ENCODE measurements at regions not wholly inside any gene's neighbourhood (a gene's known extent, or its start where the extent isn't known, plus 50 kb on each side); places are given as distances from the start of the nearest gene placed in this dataset.
"Not testable (repeated sequence)": the region's sequence is repeated elsewhere in the genome, so short reads cannot be mapped to it uniquely, and the experiment has no call there.

DNA sequence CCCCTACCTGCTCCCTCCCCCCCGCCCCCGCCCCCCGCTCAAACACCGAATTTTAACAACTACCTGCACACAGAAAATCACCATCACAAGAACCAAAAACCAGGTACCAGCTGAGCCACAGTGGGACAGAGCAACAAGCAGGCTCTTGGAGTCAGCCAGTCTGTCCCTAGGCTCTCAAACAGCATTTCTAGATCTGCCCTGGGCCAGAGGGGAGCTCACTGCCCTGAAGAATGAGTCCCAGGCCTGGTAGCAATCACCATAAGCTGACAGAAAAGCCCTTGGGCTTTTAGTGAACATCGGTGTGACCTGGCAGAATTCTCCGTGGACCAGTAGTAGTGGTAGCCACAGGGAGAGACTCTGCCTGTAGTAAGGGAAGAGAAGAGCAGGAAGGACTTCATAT lies 58.3 kb downstream of the C11orf87 start:
- DNase-seq (ENCODE audit: low read depth), result no peak

DNA sequence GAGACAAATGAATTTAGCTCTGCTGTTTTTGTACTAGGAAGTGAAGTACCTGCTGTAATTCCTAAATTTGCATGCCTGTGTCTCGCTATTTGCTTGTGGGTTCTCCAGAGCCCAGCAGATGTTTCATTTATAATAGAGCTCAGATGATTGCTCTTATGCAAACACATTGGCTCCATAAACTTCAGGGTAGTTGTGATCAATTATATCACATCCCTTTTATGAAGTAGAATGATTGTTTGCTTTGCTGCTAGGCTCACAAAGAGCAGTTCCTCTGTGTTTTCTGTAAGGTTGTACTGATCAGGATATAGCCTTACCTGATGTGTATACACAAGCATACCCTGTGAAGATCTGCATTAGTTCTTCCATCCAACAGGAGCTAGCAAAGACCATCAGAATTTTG lies 64.1 kb downstream of the C11orf87 start:
- no peak for DNase-seq (ENCODE audit: low read depth)

DNA sequence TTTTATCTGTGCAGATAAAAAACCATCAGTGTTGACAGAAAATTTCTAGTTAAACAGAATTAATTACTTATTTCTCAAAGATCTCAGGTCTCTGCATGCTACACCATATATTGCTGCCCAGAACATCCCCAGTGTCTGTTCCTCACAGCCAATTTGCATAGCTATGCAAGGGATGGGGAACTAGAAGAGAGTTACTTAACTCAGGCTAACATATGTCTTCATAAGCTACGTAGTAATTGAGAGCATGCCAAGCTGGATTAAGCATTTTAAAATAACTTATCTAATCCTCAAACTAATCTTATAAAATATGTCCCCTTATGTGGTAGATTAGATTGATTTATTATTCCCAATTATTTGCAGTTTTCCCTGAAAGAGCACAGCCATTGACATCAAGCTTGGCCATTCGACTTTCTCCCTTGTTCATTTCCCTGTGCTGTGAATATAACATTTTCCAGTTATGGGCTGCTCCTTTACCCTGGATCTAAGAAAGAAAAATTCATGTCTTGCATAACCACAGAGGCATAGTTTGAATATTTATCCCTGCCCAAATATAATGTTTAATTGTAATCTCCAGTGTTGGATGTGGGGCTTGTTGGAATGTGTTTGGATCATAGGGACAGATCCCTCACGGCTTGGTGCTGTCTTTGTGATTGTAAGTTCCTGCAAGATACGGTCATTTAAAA lies 69.1 kb downstream of the C11orf87 start:
- no peak for DNase-seq (ENCODE audit: low read depth)

DNA sequence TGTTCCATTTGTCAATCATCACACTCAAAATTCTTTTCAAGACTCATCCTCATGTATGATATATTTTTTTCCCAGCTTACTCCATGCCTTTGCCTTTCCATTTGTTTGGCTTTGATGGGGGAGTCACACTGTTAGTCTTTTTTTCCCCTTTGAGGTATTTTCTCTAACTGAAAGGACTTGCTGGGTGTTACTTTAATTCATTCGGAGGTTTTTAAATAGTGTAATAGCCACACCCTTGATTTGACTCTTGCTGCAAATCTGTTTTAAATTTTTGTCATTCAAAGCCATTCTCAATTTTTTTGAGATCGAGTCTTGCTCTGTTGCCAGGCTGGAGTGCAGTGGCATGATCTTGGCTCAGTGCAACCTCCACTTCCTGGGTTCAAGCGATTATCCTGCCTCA lies 84.1 kb downstream of the C11orf87 start:
- DNase-seq (ENCODE audit: low read depth), result no peak

DNA sequence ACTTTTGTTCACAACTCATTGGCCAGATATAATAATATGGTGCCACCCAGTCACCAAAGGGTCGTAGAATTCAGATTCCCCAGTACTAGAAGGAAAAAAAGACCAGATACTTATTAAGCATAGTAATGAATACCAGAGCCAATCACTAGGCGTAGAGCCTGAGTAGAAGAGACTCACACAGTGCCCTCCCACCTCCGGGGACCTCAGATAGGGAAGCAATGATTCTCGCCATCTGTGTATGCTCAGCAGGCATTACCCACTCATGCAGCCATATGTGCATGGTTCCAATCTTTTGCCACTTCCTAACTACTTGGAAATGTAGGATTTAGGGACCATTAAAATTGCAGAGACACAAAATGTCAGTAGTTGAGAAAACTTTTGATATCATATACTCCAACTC lies 85.3 kb downstream of the C11orf87 start:
- no peak for DNase-seq (ENCODE audit: low read depth)

DNA sequence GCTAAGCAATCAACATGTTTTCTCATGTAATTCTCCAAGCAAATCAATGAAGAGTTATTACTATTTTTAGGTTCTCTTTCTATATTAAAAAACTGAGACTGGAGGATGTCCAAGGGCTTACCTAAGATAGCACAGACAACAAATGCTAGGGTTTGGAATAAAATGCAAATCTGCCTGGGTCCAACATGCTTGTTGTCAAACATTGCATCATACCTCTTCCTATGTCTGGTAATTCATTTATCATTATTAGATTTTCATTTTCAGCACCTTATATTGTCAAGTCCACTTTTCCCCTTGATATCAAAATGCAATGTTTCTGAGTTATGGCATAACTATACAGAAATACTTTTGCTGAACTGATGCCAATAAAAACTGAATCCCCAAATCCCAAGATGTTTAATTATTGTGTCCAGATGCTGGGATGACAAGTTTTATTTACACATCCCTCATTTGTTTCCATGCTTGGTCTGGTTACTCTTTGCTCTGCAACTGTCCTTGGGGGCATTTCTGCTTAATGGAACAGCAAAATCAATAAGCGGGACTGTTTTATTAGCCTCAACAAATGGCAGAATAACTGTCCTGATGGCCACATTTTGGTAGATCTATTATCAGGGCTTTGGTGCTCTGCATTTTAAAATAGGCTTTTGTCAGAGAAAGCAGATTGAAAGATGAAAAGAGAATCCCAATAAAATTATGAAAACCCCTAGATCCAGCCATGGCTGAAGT lies 86.0 kb downstream of the C11orf87 start:
- no peak for DNase-seq (ENCODE audit: low read depth)

DNA sequence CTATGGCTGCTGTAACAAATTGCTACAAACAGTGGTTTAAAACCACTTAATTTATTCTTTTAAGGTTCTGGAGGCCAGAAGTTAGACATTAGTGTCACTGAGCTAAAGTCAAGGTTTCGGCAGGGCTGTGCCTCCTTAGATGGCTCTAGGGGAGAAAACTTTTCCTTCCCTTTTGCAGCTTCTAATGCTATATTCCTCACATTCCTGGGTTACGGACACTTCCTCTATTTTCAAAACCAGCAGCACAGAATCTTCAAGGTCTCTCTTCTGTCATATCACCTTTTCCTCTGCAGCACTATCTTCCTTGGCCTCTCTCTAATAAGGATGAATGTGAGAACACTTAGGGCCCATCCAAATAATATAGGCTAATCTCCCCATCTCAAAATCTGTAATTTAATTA lies 87.0 kb downstream of the C11orf87 start:
- no peak for DNase-seq (ENCODE audit: low read depth)

DNA sequence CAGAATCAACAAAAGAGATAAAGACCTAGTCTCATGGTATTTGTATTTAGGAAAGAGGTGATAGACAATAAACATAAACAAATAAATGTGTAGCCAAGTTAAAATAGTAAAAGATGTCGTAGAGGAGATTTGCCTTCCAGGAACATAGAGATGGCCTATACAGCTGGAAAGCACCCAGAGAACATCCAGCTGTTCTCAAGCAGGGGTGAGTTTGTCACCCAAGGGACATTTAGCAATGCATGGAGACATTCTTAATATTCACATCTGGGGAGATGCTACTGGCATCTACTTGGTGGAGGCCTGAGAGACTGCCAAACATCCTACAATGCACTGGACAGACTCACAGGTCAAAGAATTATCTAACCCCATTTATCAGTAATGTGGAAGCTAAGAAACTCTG lies 88.3 kb downstream of the C11orf87 start:
- DNase-seq (ENCODE audit: low read depth), result no peak

DNA sequence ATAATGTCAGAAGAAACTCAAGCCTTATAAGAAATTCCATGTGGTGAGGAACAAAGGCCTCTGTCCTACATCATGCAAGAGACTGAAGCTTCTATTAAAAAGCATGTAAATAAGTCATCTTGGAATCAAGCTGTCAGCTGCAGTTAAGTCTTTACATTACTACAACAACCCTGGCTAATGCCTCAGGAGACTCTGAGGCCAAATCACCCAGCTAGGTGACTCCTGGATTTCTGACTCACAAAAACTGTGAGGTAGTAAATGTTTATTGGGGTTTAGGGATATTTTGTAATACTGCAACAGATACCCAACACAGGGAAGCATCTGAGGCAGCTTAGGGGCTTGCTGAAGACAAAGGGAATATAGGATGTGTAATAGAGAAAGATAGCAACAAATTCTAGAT lies 89.6 kb downstream of the C11orf87 start:
- DNase-seq (ENCODE audit: low read depth), result no peak

DNA sequence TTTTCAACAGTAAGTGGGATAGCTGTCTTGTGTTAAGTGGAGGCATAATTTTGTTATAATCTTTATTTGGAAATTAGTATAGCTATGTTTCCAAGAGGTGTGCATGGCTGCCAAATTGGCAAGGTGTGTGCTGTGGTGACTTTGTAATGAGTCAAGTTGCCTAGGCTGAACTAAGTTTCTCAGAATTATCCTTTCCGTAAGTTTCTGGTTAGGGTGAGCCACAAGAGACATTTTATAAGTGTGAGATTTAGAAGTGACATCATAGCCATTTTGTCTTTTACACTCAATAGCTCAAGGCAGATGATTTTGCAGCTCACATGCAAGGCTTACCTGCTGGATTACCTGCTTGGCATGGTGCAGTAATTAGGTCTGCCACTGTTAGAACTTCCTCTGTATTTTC lies 90.3 kb downstream of the C11orf87 start:
- DNase-seq (ENCODE audit: low read depth), result no peak

DNA sequence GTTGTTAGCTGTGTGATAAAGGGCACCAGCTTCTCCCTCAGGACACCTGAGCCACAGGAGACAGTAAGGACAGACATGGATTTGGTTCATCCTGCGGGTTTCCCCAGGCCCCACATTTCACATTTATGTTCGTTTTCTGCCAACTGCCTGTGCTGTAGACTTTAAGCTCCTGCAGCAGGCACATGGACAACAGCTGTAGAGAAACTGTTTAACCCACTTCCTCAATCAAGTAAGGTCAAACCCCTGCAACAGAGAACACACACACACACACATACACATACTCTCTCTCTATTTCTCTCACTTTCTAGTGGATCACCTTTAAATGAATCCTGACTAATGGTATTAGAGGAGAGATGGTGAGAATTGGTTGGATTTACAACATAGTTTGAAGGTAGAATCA lies 90.7 kb downstream of the C11orf87 start:
- no peak for DNase-seq (ENCODE audit: low read depth)

DNA sequence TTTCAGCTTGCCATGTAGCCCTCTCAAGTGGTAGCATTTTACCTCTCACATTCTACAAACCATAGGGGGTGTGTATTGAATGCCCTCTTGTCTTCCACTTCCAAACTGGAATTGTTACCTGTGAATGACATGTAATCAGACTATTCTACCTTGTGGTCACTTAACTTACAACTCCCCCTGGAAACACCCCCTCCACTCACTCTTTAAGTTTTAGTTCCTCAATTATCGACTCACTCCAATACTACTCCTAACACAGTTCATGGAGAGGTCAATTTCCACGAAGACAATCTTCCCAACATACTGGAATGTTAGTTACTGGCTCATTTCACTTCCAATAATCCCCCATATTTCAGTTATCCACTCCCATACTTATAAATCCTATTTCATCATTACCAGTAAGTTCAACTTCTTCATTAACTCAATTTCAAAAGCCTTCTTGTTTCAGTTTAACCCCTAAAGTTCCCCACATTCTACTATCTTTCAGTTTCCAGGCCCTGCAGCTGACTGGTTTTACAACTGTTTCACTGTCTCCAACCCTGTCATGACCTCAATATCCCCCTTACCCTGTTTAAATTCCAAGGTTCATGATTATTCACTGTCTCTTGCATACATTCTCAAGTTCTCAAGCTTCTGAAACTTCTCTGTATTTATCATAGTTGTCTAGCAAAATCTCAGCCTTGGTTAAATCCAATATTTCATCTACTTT lies 92.5 kb downstream of the C11orf87 start:
- DNase-seq (ENCODE audit: low read depth), result no peak

DNA sequence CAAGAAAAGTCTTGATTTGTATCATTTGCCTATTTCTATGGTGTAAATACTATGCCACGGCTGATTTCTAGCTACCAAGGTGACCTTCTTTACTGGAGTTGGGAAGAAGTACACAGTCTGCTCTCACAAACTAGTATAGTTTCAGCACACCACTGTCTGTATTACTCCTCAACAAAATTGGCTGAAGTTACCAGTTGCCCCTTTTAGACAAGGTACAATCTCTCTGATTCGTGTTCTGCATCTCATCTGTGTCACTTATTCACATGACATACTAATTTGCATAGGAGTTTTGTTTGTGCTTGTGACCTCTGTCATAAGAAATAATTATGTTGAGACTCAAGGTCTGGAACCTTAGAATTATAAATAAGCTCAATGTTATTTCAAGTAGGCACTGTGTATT lies 97.3 kb downstream of the C11orf87 start:
- DNase-seq (ENCODE audit: low read depth), result no peak

DNA sequence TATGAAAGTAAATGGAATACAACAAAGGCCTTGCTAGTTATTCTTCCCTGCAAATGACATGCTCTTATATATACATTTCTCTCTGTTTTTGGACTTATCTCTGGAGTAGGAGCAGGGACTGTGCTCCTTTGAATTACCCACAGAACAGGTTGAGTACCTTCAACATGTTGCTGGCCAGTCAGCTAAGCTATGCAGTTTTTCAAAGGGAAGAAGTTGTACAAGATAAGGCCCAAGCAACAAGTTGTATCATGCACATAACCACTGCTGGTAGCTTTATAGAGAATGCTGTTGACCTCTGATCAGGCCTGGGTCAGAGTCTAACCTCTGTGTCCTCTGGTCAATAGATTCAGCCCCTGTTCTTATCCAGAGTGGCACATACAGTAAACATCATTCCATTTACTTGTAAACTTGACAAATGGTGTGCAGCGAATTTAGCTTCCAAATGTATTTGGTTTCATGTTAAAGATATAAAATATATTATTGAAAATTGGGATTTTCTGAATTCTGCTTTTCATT lies 99.6 kb downstream of the C11orf87 start:
- DNase-seq (ENCODE audit: low read depth), result no peak

DNA sequence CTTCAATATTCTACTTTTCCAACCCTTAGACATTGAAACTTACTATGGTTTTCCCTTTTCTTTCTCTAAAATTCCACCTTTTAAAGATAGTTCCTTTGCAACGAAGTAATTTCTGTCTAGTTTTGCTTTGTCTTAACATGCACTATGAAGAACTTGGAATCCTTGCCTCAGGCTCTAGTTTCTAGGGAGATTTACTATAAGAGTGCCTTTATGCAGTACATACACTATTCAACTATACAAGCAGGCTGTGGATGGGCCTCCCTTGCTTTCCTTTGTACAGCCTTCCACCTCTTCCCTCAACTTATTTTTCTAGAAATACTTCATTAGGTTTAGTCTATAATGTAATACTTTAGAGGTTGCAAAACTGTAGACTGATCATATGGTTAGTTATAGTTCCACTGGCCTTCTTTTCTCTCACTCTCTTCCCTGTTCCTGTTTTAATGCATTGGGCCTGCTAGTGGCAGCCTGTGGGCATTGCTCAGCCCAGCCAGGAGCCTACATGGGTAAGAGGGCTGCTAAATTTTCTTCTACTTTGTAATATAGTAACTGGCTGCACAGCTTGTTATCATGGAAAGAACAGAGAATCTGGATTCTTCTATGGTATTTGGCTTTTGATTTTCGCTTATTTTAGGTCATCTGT lies 100.2 kb downstream of the C11orf87 start:
- no peak for DNase-seq (ENCODE audit: low read depth)

DNA sequence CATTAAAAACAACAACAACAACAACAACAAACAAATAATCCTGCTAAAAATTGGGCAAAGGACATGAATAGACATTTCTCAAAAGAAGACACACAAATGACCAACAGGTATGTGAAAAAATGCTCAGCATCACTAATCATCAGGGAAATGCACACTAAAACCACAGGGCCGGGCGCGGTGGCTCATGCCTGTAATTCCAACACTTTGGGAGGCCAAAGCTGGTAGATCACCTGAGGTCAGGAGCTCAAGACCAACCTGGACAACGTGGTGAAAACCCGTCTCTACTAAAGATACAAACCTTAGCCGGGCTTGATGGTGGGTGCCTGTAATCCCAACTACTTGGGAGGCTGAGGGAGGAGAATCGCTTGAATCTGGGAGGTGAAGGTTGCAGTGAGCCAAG lies 103.6 kb downstream of the C11orf87 start:
- DNase-seq (ENCODE audit: low read depth), result not testable (repeated sequence)

DNA sequence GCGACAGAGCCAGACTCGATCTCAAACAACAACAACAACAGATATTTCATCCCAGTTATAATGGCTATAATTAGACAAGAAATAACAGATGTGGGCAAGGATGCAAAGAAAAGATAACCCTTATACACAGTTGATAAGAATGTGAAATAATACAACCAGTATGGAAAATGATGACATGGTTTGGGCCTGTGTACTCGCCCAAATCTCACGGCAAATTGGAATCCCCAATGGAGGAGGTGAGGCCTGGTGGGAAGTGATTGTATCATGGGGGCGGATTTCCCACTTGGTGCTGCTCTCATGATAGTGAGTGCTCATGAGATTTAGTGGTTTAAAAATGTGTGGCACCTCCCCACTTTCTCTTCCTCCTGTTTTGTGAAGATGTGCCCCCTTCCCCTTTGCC lies 104.1 kb downstream of the C11orf87 start:
- DNase-seq (ENCODE audit: low read depth), result no peak

DNA sequence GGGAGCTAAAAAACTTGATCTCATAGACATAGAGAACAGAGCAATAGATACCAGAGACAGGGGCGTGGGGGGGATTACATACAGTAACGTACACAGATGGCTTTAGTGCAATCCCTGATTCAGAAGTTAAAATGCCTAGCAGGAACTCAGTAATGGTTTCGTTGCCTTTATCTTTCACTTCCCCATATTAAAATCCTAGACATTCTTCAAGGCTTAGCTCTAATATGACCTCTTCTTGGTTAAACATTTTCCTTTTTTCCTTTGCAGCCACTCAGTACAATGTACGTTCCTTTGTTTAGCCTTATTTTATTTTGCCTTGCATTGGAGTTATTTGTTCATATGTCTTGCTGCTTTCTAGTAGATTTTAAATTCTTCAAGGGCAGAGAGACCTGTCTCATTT lies 104.9 kb downstream of the C11orf87 start:
- no peak for DNase-seq (ENCODE audit: low read depth)

DNA sequence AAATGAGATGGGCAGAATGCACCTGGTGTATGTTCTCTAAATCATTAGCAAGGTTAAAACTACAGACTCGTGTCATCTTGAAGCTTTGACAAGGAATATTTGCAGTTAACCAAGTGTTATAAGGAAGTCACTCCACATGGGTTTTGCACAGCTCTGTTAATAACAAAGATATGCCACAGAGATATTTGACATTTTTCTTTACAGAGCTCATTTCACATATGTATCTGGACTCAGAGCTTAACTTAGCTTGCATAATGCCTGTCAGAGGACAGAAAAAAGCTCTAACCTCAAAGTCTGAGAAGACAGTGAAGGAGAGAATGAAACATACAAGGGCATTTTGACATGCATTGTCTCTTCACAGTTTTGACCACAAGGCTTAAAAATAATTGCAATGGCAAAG lies 105.5 kb downstream of the C11orf87 start:
- DNase-seq (ENCODE audit: low read depth), result no peak

DNA sequence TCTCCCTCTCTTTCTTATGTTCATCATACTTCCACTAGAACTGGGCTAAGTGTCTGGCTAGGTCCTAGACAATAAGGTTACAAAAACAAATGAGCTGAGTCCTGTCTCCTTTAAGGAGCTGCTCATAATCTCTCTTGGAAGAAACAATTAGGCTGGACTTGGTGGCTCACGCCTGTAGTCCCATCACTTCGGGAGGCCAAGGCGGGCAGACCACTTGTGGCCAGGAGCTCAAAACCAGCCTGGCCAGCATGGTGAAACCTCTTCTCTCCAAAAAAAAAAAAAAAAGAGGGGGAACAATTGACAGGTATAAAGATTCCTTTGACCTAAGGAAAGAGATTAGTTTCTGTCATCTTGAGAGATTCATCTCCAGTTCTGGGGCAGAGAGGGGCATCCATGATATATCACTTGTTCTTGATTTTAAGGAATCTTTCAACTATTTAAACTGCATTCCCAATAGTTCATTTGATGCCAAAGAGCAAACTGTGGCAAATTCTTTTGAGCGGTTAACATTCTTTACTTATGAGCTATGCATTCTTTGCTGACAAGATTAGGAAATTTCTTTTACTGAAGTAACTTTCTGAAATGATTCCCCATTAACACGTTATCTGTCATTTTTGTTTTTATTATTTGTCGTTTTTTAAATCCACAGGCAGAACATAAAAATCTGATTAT lies 125.5 kb downstream of the C11orf87 start:
- DNase-seq (ENCODE audit: low read depth), result no peak

DNA sequence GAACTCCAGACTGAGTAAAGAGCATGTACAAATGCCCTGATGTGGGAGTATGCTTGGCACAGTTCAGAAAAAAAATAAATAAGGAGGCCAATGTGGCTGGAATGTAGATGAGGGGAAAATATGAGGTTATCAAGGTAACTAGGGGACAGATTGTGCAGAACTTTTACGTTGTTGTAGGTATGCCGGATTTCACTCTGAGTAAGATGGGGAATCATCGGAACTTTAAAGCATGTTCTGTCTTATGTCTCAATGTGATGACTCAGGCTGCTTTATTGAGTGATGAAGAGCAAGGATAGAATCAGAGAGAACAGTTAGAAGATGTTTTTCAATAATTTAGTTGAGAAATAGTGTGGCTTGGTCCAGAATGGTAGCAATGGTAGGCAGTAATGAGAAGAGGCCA lies 130.4 kb downstream of the C11orf87 start:
- no peak for DNase-seq (ENCODE audit: low read depth)

DNA sequence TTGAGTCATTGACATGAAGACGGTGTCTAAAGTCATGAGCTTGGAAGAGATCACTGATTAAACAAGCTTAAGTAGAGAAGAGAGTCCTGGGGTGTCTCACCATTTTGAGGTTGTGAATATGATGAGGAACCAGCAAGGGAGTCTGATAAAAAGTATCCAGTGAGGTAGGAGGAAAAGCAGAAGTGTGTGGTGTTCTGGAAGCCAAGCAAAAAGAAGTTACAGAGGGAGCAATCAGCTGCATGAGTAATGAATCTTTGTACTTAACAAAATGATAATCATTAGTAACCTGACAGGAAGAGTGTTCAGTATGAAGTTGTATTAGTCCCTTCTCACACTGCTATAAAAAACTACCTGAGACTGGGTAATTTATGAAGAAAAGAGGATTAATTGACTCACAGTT lies 131.3 kb downstream of the C11orf87 start:
- no peak for DNase-seq (ENCODE audit: low read depth)
